H1 (cell line): ENCODE measurements at regions not wholly inside any gene's neighbourhood (a gene's known extent, or its start where the extent isn't known, plus 50 kb on each side); places are given as distances from the start of the nearest gene placed in this dataset.

Experiments
- PHF8 ChIP-seq: fragments of 200-600 bp; sonication (generic); conservative IDR thresholded peaks from 2 replicates; pipeline ENCODE4 v1.7.1; 2012; ENCODE audit warnings: low read depth, mild to moderate bottlenecking, inconsistent platforms, low read length, moderate library complexity
- RAD21 ChIP-seq, 2 experiments: IDR thresholded peaks in 1 of 2; conservative IDR thresholded peaks in 1 of 2; 2 replicates each; pipeline ENCODE4 v1.6.1; 2011; ENCODE audit warnings: low read depth in 2 of 2, low read length in 2 of 2, improper control_type of control experiment in 1 of 2, inconsistent platforms in 1 of 2, mild to moderate bottlenecking in 1 of 2, moderate library complexity in 1 of 2

- TF ChIP-seq PHF8 (no peak), RAD21 (IDR thresholded peaks at IDR 0.05 in 1 of 2, conservative IDR thresholded peaks at IDR 0.05 in 1 of 2; ENCODE audit: low read depth in 2 of 2, low read length in 2 of 2) (no peak)
These were observed 481.6 kb downstream of the SOX6 start for GRCh38 chr11:15874704-15875103.
